MCF 10A (cell line): ENCODE measurements at regions not wholly inside any gene's neighbourhood (a gene's known extent, or its start where the extent isn't known, plus 50 kb on each side); places are given as distances from the start of the nearest gene placed in this dataset.

Experiments used
- BruUV-seq: library from RNA; stranded (reverse); fragments of 400-500 nt; replicated peaks from 2 replicates; lab custom pipeline; 2021; lab: Mats Ljungman, UMichigan
- CTCF ChIA-PET: fragments of 300-600 bp; sonication (Branson Sonifier 250); formaldehyde crosslinking; extraction: SDS; loops from one replicate; lab custom pipeline; 2021; ENCODE audit warnings: antibody characterized with exemption, inconsistent platforms; lab: Yijun Ruan, JAX
- POLR2A ChIA-PET: fragments of 300-600, 350-650 bp; sonication (Branson Sonifier 250); formaldehyde crosslinking; extraction: SDS; loops from one replicate; lab custom pipeline; 2020; ENCODE audit warnings: antibody characterized with exemption, inconsistent platforms; lab: Yijun Ruan, JAX
- DNase-seq: peaks from one replicate; pipeline ENCODE4 v3.0.0-alpha.2; 2018; ENCODE audit not compliant: unreplicated experiment
- H3K27ac Mint-ChIP-seq: one replicate; pipeline ENCODE4 v1.8.0; 2022; ENCODE audit warnings: mild to moderate bottlenecking, low read depth, mixed read lengths; ENCODE audit not compliant: unreplicated experiment
- H3K27me3 Mint-ChIP-seq: one replicate; pipeline ENCODE4 v1.8.0; 2022; ENCODE audit warnings: mixed read lengths; ENCODE audit not compliant: insufficient read depth, unreplicated experiment
- H3K36me3 Mint-ChIP-seq: one replicate; pipeline ENCODE4 v1.8.0; 2022; ENCODE audit warnings: mild to moderate bottlenecking, moderate library complexity, mixed read lengths; ENCODE audit not compliant: insufficient read depth, unreplicated experiment
- H3K4me1 Mint-ChIP-seq: one replicate; pipeline ENCODE4 v1.8.0; 2022; ENCODE audit warnings: mixed read lengths; ENCODE audit not compliant: insufficient read depth, unreplicated experiment
- H3K4me3 Mint-ChIP-seq: one replicate; pipeline ENCODE4 v1.8.0; 2022; ENCODE audit warnings: mild to moderate bottlenecking, moderate library complexity, mixed read lengths; ENCODE audit not compliant: unreplicated experiment
- H3K9me3 Mint-ChIP-seq: one replicate; pipeline ENCODE4 v1.8.0; 2022; ENCODE audit warnings: mixed read lengths; ENCODE audit not compliant: unreplicated experiment
- intact Hi-C: fragments of 100-400 bp; cut with micrococcal nuclease; formaldehyde crosslinking; loops from 2 replicates; pipeline ENCODE4 v1.14.1; 2022
- TF ChIP-seq, protein P1 (sequence below): fragments of 200-600 bp; IDR thresholded peaks from one replicate; pipeline ENCODE4 v1.8.0; 2022; ENCODE audit warnings: antibody characterized with exemption, mild to moderate bottlenecking; ENCODE audit not compliant: unreplicated experiment

DNA sequence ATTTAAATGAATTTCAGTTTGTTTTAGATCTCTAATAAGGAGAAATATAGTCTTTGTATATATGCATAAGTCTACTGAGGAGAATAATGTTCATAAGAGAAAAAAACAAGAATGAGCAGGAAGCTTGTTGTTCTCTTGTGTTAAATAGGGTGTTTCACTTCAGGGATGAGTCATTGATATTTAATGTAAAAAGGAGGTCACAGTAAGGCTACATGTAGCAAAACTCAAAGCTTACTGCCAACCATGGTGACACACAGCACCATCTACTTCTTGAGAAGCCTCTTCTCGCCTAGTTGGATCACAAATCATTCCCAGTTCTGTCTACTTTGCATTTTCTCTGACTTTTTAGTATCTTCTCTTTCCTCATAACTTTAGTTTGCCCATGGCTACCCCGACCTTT, 1466.0 kb upstream of the C9orf72 start:
- ChIA-PET POLR2A (interaction anchor here (0.6 to 1.1 kb wide), 2 partner anchors 41 to 175 kb away, joined by 3 read pairs; partner anchors contain the start of gene LINGO2), CTCF (no interaction called here)
- intact Hi-C loops: no loop called here
- Mint-ChIP-seq H3K4me3 (no peak overlapping the region), H3K9me3 (no peaks in the 10 kb centered on the region), H3K4me1 (peaks cover 15% of the 10 kb centered on the region), H3K36me3 (no peaks in the 10 kb centered on the region), H3K27ac (peak overlapping the region; percentile 8), H3K27me3 (no peaks in the 10 kb centered on the region)
- BruUV-seq: no TSS peak
- TF ChIP-seq, protein P1, sequence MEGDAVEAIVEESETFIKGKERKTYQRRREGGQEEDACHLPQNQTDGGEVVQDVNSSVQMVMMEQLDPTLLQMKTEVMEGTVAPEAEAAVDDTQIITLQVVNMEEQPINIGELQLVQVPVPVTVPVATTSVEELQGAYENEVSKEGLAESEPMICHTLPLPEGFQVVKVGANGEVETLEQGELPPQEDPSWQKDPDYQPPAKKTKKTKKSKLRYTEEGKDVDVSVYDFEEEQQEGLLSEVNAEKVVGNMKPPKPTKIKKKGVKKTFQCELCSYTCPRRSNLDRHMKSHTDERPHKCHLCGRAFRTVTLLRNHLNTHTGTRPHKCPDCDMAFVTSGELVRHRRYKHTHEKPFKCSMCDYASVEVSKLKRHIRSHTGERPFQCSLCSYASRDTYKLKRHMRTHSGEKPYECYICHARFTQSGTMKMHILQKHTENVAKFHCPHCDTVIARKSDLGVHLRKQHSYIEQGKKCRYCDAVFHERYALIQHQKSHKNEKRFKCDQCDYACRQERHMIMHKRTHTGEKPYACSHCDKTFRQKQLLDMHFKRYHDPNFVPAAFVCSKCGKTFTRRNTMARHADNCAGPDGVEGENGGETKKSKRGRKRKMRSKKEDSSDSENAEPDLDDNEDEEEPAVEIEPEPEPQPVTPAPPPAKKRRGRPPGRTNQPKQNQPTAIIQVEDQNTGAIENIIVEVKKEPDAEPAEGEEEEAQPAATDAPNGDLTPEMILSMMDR: no peak
- DNase-seq: peak; percentile 42

- DNase-seq: no peak
- no TSS peak for BruUV-seq
- Mint-ChIP-seq H3K27ac (no peak overlapping the region), H3K4me1 (peaks cover 15% of the 10 kb centered on the region), H3K4me3 (no peak overlapping the region), H3K36me3 (no peaks in the 10 kb centered on the region), H3K27me3 (no peaks in the 10 kb centered on the region), H3K9me3 (no peaks in the 10 kb centered on the region)
- TF ChIP-seq, protein P1: no peak
- intact Hi-C loops: no loop called here
- ChIA-PET CTCF (interaction anchor here (0.5 kb wide), 1 partner anchor 380 kb away, joined by 3 read pairs; no protein-coding TSS in a partner anchor), POLR2A (interaction anchor here (0.6 kb wide), 1 partner anchor 105 kb away, joined by 3 read pairs; no protein-coding TSS in a partner anchor)
Observed at GRCh38 chr9:29043072-29043471, 1469.8 kb upstream of the C9orf72 start.

GRCh38 chr9:29044959-29045358, 1471.7 kb upstream of the C9orf72 start:
- H3K9me3 Mint-ChIP-seq: no peaks in the 10 kb centered on the region
- intact Hi-C loops: no loop called here
- H3K4me3 Mint-ChIP-seq: no peak overlapping the region
- no peaks in the 10 kb centered on the region for H3K27me3 Mint-ChIP-seq
- TF ChIP-seq, protein P1: no peak
- peak; percentile 80 for DNase-seq
- no peaks in the 10 kb centered on the region for H3K36me3 Mint-ChIP-seq
- H3K27ac Mint-ChIP-seq: peak overlapping the region; percentile 36
- BruUV-seq: no TSS peak
- peaks cover 6% of the 10 kb centered on the region for H3K4me1 Mint-ChIP-seq
- ChIA-PET POLR2A (interaction anchor here (0.7 to 1.0 kb wide), 3 partner anchors 9 to 16 kb away, joined by 3 read pairs; no protein-coding TSS in a partner anchor), CTCF (no interaction called here)

DNA sequence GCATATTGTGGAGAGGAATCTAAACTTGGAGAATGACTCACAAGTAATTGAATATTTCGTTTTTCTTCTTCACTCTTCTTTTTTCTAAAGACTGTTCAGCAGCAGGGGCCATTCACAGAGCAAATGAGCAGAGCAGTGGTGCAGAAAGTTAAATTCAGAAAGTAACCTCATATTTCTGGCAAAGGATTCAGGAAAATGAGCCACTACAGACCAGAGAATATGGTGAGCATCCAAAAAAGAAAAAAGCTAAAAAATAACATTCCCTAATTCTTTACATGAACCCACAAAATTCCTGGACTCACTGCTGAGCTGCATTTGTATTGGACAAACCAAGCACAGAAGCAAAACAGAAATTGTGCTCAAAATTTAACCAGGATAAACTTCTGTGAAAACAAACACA, 1486.8 kb upstream of the C9orf72 start:
- no TSS peak for BruUV-seq
- H3K9me3 Mint-ChIP-seq: no peaks in the 10 kb centered on the region
- no peak overlapping the region for H3K4me3 Mint-ChIP-seq
- H3K36me3 Mint-ChIP-seq: no peaks in the 10 kb centered on the region
- H3K4me1 Mint-ChIP-seq: no peaks in the 10 kb centered on the region
- ChIA-PET POLR2A (interaction anchor here (0.6 to 0.7 kb wide), 3 partner anchors 12 to 85 kb away, joined by 3 to 5 read pairs (median 3); no protein-coding TSS in a partner anchor), CTCF (interaction anchor here (0.6 to 1.0 kb wide), 2 partner anchors 131 to 151 kb away, joined by 4 to 5 read pairs; no protein-coding TSS in a partner anchor)
- no peak overlapping the region for H3K27ac Mint-ChIP-seq
- no peaks in the 10 kb centered on the region for H3K27me3 Mint-ChIP-seq
- DNase-seq: no peak
- TF ChIP-seq, protein P1: no peak
- intact Hi-C loops: no loop called here
